ENCODE measurements at regions not wholly inside any gene's neighbourhood (a gene's known extent, or its start where the extent isn't known, plus 50 kb on each side); places are given as distances from the start of the nearest gene placed in this dataset.

- Mint-ChIP-seq H3K9me3 (no peaks in the 10 kb centered on the region), H3K4me3 (no peak overlapping the region), H3K4me1 (peaks cover 7% of the 10 kb centered on the region), H3K36me3 (no peaks in the 10 kb centered on the region), H3K27me3 (peaks cover 7% of the 10 kb centered on the region), H3K27ac (no peak overlapping the region)
- POLR2A ChIA-PET: no interaction called here
- ATAC-seq (ENCODE audit: low read depth): no peak
- DNase-seq: no peak
These were observed 487.6 kb upstream of the ZMIZ1 start for GRCh38 chr10:78581133-78581694.

DNA sequence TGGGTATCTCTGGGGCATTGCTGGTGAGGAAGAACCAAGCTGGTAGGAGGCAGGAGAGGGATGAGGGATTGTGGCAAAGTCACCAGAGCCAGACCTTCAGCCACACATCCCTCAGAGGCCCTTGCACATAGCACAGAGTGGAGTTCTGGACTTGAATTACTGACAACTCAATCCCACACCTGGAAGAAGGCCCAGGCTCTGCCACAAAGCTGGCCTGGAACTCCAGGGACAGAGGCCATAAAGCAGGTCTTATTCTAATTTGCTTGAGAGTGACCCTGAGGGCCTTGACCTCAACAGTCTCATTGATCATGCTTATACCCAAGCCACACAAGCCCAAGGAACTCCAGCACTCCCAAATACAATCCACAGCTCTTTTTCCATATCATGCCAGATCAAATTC lies 486.2 kb upstream of the ZMIZ1 start:
- POLR2A ChIA-PET: no interaction called here
- DNase-seq: no peak

DNA sequence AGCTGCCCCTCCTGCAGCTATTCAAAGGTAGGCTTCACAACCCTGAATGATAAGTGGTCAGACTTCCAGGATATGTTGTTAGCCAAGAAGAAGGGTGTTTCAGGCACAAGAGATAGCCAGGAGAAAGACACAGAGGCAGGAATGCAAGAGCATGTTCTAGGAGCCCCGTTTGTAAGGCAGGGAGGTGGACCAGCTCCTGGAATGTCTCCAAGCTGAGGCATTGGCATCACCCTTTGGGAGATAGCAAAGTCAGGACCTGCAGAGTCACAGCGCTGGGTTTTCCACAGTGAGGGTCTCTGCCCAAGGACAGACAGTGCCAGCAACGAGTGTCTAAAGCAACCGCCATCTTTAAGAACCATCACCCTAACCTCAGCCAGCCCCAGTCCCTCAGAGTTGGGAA lies 484.5 kb upstream of the ZMIZ1 start:
- DNase-seq (no peak), ATAC-seq (ENCODE audit: low read depth) (no peak)
- POLR2A ChIA-PET: no interaction called here
- no peaks in the 10 kb centered on the region for H3K36me3 Mint-ChIP-seq
- no peaks in the 10 kb centered on the region for H3K4me1 Mint-ChIP-seq
- peaks cover 7% of the 10 kb centered on the region for H3K27me3 Mint-ChIP-seq
- H3K9me3 Mint-ChIP-seq: no peaks in the 10 kb centered on the region
- H3K27ac Mint-ChIP-seq: no peak overlapping the region
- no peak overlapping the region for H3K4me3 Mint-ChIP-seq

More for the DNA sequence above, 486.2 kb upstream of the ZMIZ1 start:
- H3K27me3 Mint-ChIP-seq: peaks cover 7% of the 10 kb centered on the region
- peaks cover 7% of the 10 kb centered on the region for H3K4me1 Mint-ChIP-seq
- H3K4me3 Mint-ChIP-seq: no peak overlapping the region
- no peak overlapping the region for H3K27ac Mint-ChIP-seq
- no peaks in the 10 kb centered on the region for H3K9me3 Mint-ChIP-seq
- no peaks in the 10 kb centered on the region for H3K36me3 Mint-ChIP-seq
- ATAC-seq (ENCODE audit: low read depth): no peak

DNA sequence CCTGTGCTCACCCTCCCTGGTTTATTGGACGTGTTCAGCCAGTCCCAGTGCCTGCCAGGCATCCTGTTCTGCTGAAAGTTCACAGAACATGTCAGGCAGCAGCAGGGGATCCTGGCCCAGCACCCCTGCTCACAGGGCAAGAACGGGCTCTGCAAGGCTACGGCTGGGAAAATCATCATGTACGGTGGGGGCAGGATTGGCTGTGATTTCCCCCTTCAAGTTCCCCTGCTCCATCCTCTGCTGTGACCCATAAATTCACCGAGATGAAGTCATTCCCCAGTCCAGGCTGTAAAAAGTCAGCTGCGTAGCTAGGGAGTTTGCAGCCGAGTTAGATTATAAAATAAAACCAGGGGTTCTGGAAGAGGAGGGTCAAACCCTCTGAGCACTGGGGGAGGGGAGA lies 484.1 kb upstream of the ZMIZ1 start:
- Mint-ChIP-seq H3K4me3 (no peak overlapping the region), H3K27ac (no peak overlapping the region), H3K27me3 (peaks cover 7% of the 10 kb centered on the region), H3K9me3 (no peaks in the 10 kb centered on the region), H3K36me3 (no peaks in the 10 kb centered on the region), H3K4me1 (no peaks in the 10 kb centered on the region)
- POLR2A ChIA-PET: no interaction called here
- DNase-seq (no peak), ATAC-seq (ENCODE audit: low read depth) (no peak)

DNA sequence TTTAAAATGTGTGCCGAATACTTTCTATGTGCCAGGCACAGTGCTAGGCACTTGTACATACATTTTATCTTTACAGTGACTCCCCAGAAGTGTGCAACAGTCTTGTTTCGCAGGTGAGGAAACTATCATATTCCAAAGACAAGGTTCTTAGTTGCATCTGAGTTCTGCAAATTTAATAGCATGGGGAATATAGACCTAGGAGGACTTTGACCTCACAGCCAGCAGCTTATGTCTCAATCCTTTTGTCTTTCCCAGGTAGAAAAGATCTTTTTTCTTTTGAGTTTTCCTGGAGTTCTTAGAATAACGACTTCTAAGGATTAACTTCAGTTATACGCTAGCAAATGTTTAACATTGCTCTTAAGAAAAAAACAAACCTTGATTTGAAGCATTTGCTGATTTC lies 482.8 kb upstream of the ZMIZ1 start:
- no peak for ATAC-seq (ENCODE audit: low read depth)
- DNase-seq: no peak
- POLR2A ChIA-PET: no interaction called here
- no peak overlapping the region for H3K27ac Mint-ChIP-seq
- H3K4me1 Mint-ChIP-seq: no peaks in the 10 kb centered on the region
- H3K36me3 Mint-ChIP-seq: no peaks in the 10 kb centered on the region
- H3K9me3 Mint-ChIP-seq: no peaks in the 10 kb centered on the region
- no peak overlapping the region for H3K4me3 Mint-ChIP-seq
- H3K27me3 Mint-ChIP-seq: peaks cover 8% of the 10 kb centered on the region

GRCh38 chr10:78588194-78588811 lies 480.5 kb upstream of the ZMIZ1 start:
- POLR2A ChIA-PET: no interaction called here
- no peaks in the 10 kb centered on the region for H3K9me3 Mint-ChIP-seq
- H3K27me3 Mint-ChIP-seq: peaks cover 11% of the 10 kb centered on the region
- H3K27ac Mint-ChIP-seq: no peak overlapping the region
- ATAC-seq (ENCODE audit: low read depth): no peak
- DNase-seq: no peak
- no peaks in the 10 kb centered on the region for H3K4me1 Mint-ChIP-seq
- no peaks in the 10 kb centered on the region for H3K36me3 Mint-ChIP-seq
- no peak overlapping the region for H3K4me3 Mint-ChIP-seq

DNA sequence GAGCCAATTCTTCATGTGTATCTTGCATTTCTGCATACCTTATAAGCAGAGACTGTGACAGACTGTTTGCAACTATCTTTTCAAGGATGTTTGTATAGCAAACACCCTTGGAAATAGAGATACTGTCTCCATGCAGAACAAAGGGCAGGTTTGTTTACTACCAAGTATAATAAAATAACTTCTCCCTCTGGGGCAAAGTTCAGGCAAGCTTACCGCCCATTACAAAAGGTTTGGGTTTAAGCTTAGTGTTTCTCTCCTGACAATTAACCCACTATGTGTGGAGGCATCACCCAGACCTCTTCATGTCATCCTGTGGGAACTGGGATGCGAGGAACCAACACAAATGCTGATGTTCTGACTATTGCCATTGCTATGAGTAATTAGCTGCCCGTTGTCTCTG lies 479.1 kb upstream of the ZMIZ1 start:
- Mint-ChIP-seq H3K27me3 (peaks cover 8% of the 10 kb centered on the region), H3K9me3 (no peaks in the 10 kb centered on the region), H3K4me3 (no peak overlapping the region), H3K4me1 (no peaks in the 10 kb centered on the region), H3K27ac (no peak overlapping the region), H3K36me3 (no peaks in the 10 kb centered on the region)
- no peak for ATAC-seq (ENCODE audit: low read depth)
- no peak for DNase-seq
- POLR2A ChIA-PET: no interaction called here

- no peaks in the 10 kb centered on the region for H3K9me3 Mint-ChIP-seq
- DNase-seq (no peak), ATAC-seq (ENCODE audit: low read depth) (no peak)
- POLR2A ChIA-PET: no interaction called here
- no peak overlapping the region for H3K27ac Mint-ChIP-seq
- H3K4me1 Mint-ChIP-seq: no peaks in the 10 kb centered on the region
- H3K27me3 Mint-ChIP-seq: peaks cover 8% of the 10 kb centered on the region
- H3K36me3 Mint-ChIP-seq: no peaks in the 10 kb centered on the region
- H3K4me3 Mint-ChIP-seq: no peak overlapping the region
These were observed 477.7 kb upstream of the ZMIZ1 start for GRCh38 chr10:78591066-78591465.

DNA sequence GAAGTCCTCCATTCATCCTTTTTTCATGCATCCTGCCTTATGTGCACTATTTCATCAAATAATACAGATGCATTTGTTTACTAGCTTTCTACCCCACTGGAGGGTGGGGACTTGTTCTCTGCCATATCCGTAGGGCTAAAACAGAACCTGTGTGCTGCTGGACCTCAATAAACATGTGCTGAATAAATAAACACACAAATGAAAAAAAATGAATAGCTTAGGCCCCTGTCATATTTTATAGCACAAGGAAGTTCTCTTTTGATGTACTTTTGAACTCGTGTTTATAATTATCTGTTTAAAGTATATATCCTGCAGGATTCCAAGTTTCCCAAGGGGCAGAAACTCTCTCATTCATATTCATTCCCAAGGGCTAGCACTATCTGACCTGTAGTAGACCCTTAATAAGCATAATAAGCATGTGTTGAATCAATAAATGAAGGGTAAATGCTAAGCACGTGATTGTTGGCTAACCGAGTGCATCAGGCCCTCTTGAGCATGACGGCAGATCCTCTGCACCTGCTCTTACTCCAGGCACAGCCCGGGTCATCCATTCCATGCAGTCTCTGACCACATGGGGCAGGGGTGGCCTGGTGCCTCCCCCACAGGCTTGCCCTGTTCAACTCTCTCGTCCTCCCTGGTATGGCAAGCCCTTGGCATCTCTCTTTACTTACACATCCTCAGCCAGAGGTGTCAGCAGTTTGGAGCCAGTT lies 474.1 kb upstream of the ZMIZ1 start:
- POLR2A ChIA-PET: no interaction called here
- Mint-ChIP-seq H3K36me3 (no peaks in the 10 kb centered on the region), H3K9me3 (no peaks in the 10 kb centered on the region), H3K27ac (no peak overlapping the region), H3K27me3 (peaks cover 8% of the 10 kb centered on the region), H3K4me3 (no peak overlapping the region), H3K4me1 (no peaks in the 10 kb centered on the region)
- no peak for DNase-seq
- no peak for ATAC-seq (ENCODE audit: low read depth)

- H3K4me3 Mint-ChIP-seq: no peak overlapping the region
- no peaks in the 10 kb centered on the region for H3K9me3 Mint-ChIP-seq
- H3K27ac Mint-ChIP-seq: no peak overlapping the region
- DNase-seq: no peak
- peaks cover 10% of the 10 kb centered on the region for H3K27me3 Mint-ChIP-seq
- H3K4me1 Mint-ChIP-seq: no peaks in the 10 kb centered on the region
- no peaks in the 10 kb centered on the region for H3K36me3 Mint-ChIP-seq
- ATAC-seq (ENCODE audit: low read depth): no peak
- POLR2A ChIA-PET: no interaction called here
These were observed 473.5 kb upstream of the ZMIZ1 start for GRCh38 chr10:78595269-78595619.

GRCh38 chr10:78596556-78596955 lies 472.2 kb upstream of the ZMIZ1 start:
- ATAC-seq (ENCODE audit: low read depth): no peak
- Mint-ChIP-seq H3K27ac (no peak overlapping the region), H3K27me3 (peaks cover 8% of the 10 kb centered on the region), H3K4me1 (no peaks in the 10 kb centered on the region), H3K36me3 (no peaks in the 10 kb centered on the region), H3K9me3 (no peaks in the 10 kb centered on the region), H3K4me3 (no peak overlapping the region)
- POLR2A ChIA-PET: no interaction called here
- no peak for DNase-seq

DNA sequence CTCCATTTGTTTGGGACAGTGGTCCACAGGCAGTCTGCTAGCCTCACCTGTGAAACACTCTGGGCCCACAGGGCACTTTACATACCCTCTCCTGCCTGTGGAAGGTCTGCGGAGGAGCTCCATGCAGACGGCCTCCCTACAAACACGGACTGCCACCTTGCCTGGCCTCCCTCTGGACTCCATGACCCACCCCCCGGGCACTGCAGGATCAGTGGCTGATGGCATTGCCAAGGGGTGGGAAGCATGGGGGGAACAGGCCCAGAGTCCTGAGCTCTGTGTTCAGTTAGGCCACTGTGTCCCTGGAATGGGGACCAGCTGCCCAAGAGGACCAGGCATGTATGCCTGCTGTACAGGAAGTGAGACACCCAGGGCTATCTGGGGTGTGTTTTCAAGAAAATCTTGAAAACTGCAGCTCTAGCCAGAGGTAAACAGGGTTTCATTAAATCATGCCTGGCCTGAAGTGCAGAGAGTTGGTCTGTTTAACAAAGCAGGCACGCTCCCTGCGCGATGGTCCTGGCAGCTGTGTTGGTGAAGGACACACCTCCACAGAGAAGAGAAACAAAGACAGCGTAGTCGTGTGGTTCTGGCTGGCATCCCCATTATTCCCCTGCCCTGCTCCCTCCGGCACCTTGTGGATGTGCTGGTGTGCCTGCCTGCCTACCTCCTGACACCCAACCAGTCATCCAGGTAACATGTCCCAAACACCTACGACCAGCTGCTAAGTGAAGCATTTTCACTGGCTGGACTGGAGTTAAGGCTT lies 470.8 kb upstream of the ZMIZ1 start:
- Mint-ChIP-seq H3K4me3 (no peak overlapping the region), H3K27ac (no peak overlapping the region), H3K36me3 (no peaks in the 10 kb centered on the region), H3K4me1 (no peaks in the 10 kb centered on the region), H3K9me3 (no peaks in the 10 kb centered on the region), H3K27me3 (peaks cover 4% of the 10 kb centered on the region)
- no peak for ATAC-seq (ENCODE audit: low read depth)
- DNase-seq: no peak
- POLR2A ChIA-PET: no interaction called here

DNA sequence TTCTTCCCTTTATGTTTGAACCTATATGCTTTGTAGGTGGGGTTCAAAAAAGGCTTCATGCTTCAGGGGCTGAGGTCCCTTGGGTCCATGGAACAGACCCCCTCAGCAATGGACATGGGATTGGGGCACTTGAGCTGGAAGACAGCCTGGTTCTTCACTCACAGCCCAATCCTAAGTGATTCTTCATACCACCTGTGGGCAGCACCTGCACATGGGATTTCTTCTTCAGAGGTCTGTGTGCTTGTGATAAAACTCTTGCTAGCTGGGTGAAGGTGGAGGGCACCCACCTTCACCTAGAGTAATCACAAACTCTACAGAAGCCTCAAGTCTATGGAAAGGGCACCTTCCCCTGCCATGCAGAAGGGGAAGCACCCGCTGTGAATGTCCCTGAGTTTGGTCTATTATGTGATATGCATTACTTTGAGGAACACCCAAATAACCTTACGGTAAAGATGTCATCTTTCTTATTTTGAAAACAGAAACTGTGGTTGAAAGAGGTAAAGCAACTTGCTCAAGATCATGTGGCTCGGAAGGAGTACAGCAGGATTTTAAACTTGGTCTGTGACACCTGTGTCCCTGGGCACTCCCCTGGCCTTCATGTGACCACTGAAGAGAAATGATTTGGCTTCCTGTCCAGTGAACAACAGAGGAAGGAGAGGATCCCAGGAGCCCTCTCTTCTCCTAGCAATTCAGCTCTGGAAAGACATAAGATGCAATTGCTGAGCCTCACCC lies 469.5 kb upstream of the ZMIZ1 start:
- DNase-seq (no peak), ATAC-seq (ENCODE audit: low read depth) (no peak)
- POLR2A ChIA-PET: no interaction called here
- H3K9me3 Mint-ChIP-seq: no peaks in the 10 kb centered on the region
- no peak overlapping the region for H3K27ac Mint-ChIP-seq
- no peaks in the 10 kb centered on the region for H3K36me3 Mint-ChIP-seq
- H3K4me3 Mint-ChIP-seq: no peak overlapping the region
- no peaks in the 10 kb centered on the region for H3K4me1 Mint-ChIP-seq
- H3K27me3 Mint-ChIP-seq: peaks cover 4% of the 10 kb centered on the region
